ENCODE measurements at regions not wholly inside any gene's neighbourhood (a gene's known extent, or its start where the extent isn't known, plus 50 kb on each side); places are given as distances from the start of the nearest gene placed in this dataset.

DNA sequence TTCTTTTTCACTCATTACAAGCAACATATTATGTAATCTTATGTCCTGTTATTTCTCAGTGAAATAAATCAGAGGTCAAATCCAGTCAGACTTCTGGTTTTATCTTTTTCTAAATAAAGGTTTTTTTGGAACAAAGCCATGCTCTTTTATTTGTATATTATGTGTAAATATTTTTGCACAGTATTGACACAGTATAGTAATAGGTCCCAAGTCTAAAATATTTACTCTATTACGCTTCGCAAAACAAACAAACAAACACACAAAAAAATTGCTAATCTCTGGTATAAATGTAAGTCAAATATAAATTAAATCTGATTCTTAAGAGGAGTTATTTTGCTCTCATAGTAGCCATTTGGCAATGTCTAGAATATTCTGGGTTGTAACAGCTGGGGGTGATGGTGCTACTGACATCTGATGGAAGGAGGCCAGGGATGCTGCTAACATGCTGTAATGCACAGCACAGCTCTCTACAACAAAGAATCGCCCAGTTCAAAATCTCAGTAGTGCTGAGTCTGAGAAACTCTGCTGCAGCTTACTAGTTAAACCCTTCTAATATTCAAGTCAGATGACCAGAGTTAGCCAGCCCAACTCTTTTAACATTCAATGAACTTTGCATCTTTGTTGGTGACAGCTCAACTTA is 602.1 kb downstream of the RAB28 start:
- no peak overlapping the region for H3K4me3 ChIP-seq
- ChIA-PET POLR2A (no interaction called here), CTCF (ENCODE audit: low intra/inter-chr PET ratio) (no interaction called here)
- FAIRE-seq (no peak), ATAC-seq (no peak), DNase-seq (ENCODE audit: extremely low read depth in 1 of 4, low spot score in 3 of 4) (no peak)
- no peaks in the 10 kb centered on the region for H3K4me1 ChIP-seq (replicated peaks in 1 of 2; ENCODE audit: control insufficient read depth in 2 of 2, insufficient read depth in 2 of 2, low read length in 2 of 2)
- H3K9ac ChIP-seq (ENCODE audit: insufficient read depth in 1 of 2, low read depth in 2 of 2, low read length in 2 of 2), result no peak overlapping the region
- WGBS (ENCODE audit: insufficient coverage, low coverage, missing lambda C conversion rate), result 2% methylated on average over 3 of the region's 3 CpGs
- H3K9me3 ChIP-seq (replicated peaks; ENCODE audit: control insufficient read depth, insufficient read depth, low read depth, low read length), result no peaks in the 10 kb centered on the region
- H2AFZ ChIP-seq (ENCODE audit: low read depth, low read length), result no peak overlapping the region
- H3K27ac ChIP-seq (ENCODE audit: extremely low read depth, low read depth, low read length), result no peak overlapping the region
- H3K4me2 ChIP-seq (ENCODE audit: insufficient read depth, low read length), result no peak overlapping the region
- H3K36me3 ChIP-seq (ENCODE audit: control insufficient read depth, insufficient read depth, low read length), result no peaks in the 10 kb centered on the region
- in situ Hi-C loops (cut with MboI), result no loop called here
- BruUV-seq (replicated peaks), result no TSS peak
- H3K27me3 ChIP-seq (ENCODE audit: control insufficient read depth in 2 of 2, insufficient read depth in 2 of 2, low read length in 2 of 2), result no peaks in the 10 kb centered on the region
- intact Hi-C loops (cut with micrococcal nuclease), result no loop called here
- no peaks in the 10 kb centered on the region for H3K79me2 ChIP-seq (ENCODE audit: control insufficient read depth, insufficient read depth, low read length)
- no peaks in the 10 kb centered on the region for H4K20me1 ChIP-seq (replicated peaks; ENCODE audit: control insufficient read depth, insufficient read depth, low read length)
- H3K9me1 ChIP-seq (ENCODE audit: control insufficient read depth, insufficient read depth, low read length), result no peaks in the 10 kb centered on the region
- TF ChIP-seq RFX1 (IDR thresholded peaks at IDR 0.05) (no peak), STAT5A (IDR thresholded peaks at IDR 0.05; ENCODE audit: borderline replicate concordance, low read length) (no peak), GTF2B (IDR thresholded peaks at IDR 0.05; ENCODE audit: extremely low read depth, insufficient read length) (no peak), FOXP1 (CRISPR knock-in tag; IDR thresholded peaks at IDR 0.05) (no peak), ASH1L (IDR thresholded peaks at IDR 0.05; ENCODE audit: borderline replicate concordance, low read depth, partially characterized antibody) (no peak), ARID4B (CRISPR knock-in tag; IDR thresholded peaks at IDR 0.05) (no peak), SIN3A (IDR thresholded peaks at IDR 0.05; ENCODE audit: borderline replicate concordance in 2 of 2, control insufficient read depth in 1 of 2, low read depth in 2 of 2, low read length in 2 of 2) (no peak), CHAMP1 (IDR thresholded peaks at IDR 0.05) (no peak)
- TF ChIP-seq, protein P1, sequence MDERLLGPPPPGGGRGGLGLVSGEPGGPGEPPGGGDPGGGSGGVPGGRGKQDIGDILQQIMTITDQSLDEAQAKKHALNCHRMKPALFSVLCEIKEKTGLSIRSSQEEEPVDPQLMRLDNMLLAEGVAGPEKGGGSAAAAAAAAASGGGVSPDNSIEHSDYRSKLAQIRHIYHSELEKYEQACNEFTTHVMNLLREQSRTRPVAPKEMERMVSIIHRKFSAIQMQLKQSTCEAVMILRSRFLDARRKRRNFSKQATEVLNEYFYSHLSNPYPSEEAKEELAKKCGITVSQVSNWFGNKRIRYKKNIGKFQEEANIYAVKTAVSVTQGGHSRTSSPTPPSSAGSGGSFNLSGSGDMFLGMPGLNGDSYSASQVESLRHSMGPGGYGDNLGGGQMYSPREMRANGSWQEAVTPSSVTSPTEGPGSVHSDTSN (CRISPR knock-in tag; IDR thresholded peaks at IDR 0.05; ENCODE audit: low read depth), result no peak
- TF ChIP-seq, protein P1 (tag; conservative IDR thresholded peaks at IDR 0.05; ENCODE audit: low read depth), result no peak

Data from K562 (cell line).